Astrocyte (in vitro differentiated cells and primary cell): ENCODE measurements at regions not wholly inside any gene's neighbourhood (a gene's known extent, or its start where the extent isn't known, plus 50 kb on each side); places are given as distances from the start of the nearest gene placed in this dataset.

Source experiments
- DNase-seq: peaks from one replicate; pipeline ENCODE4 v3.0.0-alpha.2; 2010; ENCODE audit warnings: low read depth
- FAIRE-seq: peaks from 2 replicates; lab custom pipeline; 2011; peaks lifted over from hg19 to GRCh38; lab: Jason Lieb, UNC
- H2AFZ ChIP-seq: 2 replicates; pipeline ENCODE4 v1.6.0; 2012; ENCODE audit warnings: low read depth, low read length, inconsistent platforms
- H3K27ac ChIP-seq: 2 replicates; pipeline ENCODE4 v1.5.1; 2011; ENCODE audit warnings: low read depth, low read length, inconsistent platforms
- H3K27me3 ChIP-seq: 2 replicates; pipeline ENCODE4 v1.6.0; 2011; ENCODE audit warnings: low read length, inconsistent platforms; ENCODE audit not compliant: insufficient read depth
- H3K36me3 ChIP-seq: 2 replicates; pipeline ENCODE4 v1.5.1; 2011; ENCODE audit warnings: low read length, inconsistent platforms; ENCODE audit not compliant: insufficient read depth
- H3K4me1 ChIP-seq: 2 replicates; pipeline ENCODE4 v1.5.1; 2011; ENCODE audit warnings: low read length, inconsistent platforms; ENCODE audit not compliant: insufficient read depth
- H3K4me2 ChIP-seq: 2 replicates; pipeline ENCODE4 v1.6.0; 2012; ENCODE audit warnings: low read length, inconsistent platforms
- H3K4me3 ChIP-seq: 2 replicates; pipeline ENCODE4 v1.5.1; 2011; ENCODE audit warnings: low read depth, mild to moderate bottlenecking, low read length, inconsistent platforms; ENCODE audit not compliant: insufficient read depth
- H3K79me2 ChIP-seq: 2 replicates; pipeline ENCODE4 v1.6.0; 2012; ENCODE audit warnings: mild to moderate bottlenecking, low read length, inconsistent platforms; ENCODE audit not compliant: insufficient read depth
- H3K9ac ChIP-seq: 2 replicates; pipeline ENCODE4 v1.6.0; 2012; ENCODE audit warnings: mild to moderate bottlenecking, low read length, inconsistent platforms
- H3K9me3 ChIP-seq: 2 replicates; pipeline ENCODE4 v1.5.1; 2012; ENCODE audit warnings: low read depth, mild to moderate bottlenecking, low read length, inconsistent platforms; ENCODE audit not compliant: insufficient read depth
- H4K20me1 ChIP-seq: 2 replicates; pipeline ENCODE4 v1.6.0; 2012; ENCODE audit warnings: low read length, inconsistent platforms; ENCODE audit not compliant: insufficient read depth
- H3K27ac Mint-ChIP-seq: one replicate; pipeline ENCODE4 v1.8.0; 2021; ENCODE audit warnings: mild to moderate bottlenecking, mixed read lengths; ENCODE audit not compliant: unreplicated experiment
- H3K27me3 Mint-ChIP-seq: one replicate; pipeline ENCODE4 v1.8.0; 2021; ENCODE audit warnings: low read depth, mixed read lengths; ENCODE audit not compliant: unreplicated experiment
- H3K36me3 Mint-ChIP-seq: one replicate; pipeline ENCODE4 v1.8.0; 2021; ENCODE audit warnings: low read depth, mixed read lengths; ENCODE audit not compliant: unreplicated experiment
- H3K4me1 Mint-ChIP-seq: one replicate; pipeline ENCODE4 v1.8.0; 2021; ENCODE audit warnings: low read depth, mixed read lengths; ENCODE audit not compliant: unreplicated experiment
- H3K4me3 Mint-ChIP-seq: one replicate; pipeline ENCODE4 v1.8.0; 2021; ENCODE audit warnings: mild to moderate bottlenecking, moderate library complexity, mixed read lengths; ENCODE audit not compliant: unreplicated experiment
- H3K9me3 Mint-ChIP-seq: one replicate; pipeline ENCODE4 v1.8.0; 2021; ENCODE audit warnings: mild to moderate bottlenecking, mixed read lengths; ENCODE audit not compliant: unreplicated experiment
- EZH2 ChIP-seq: IDR thresholded peaks from 2 replicates; pipeline ENCODE4 v1.6.1; 2012; ENCODE audit warnings: mild to moderate bottlenecking, low read length, inconsistent platforms; ENCODE audit not compliant: insufficient read depth
- TF ChIP-seq, protein P1 (sequence below): IDR thresholded peaks from 2 replicates; pipeline ENCODE4 v1.5.1; 2011; ENCODE audit warnings: low read depth, mild to moderate bottlenecking, inconsistent platforms, low read length, moderate library complexity; ENCODE audit not compliant: insufficient read depth

DNA sequence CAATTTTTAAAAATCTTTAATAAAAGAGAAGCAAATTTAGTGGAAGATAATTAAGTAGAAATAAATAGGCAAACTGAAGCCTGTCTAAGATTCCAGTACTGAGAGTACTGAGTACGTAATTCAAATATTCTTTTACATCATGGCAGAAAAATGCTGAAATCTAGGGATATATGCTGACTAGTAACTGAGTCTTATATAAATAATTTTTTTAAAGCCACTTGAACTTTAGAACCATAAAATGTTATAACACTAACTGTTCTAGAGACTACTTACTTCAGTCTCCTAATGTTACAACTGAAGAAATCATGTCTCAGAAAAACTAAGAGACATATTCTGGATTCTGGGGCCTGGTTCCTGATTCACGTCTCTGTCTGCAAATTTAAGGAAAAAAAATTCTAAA lies 230.6 kb upstream of the PLEKHG7 start:
- Histone ChIP-seq H3K9ac (no peak overlapping the region), H3K36me3 (no peaks in the 10 kb centered on the region), H3K27me3 (no peaks in the 10 kb centered on the region), H3K4me3 (no peak overlapping the region), H3K4me2 (no peak overlapping the region), H4K20me1 (no peaks in the 10 kb centered on the region), H2AFZ (no peak overlapping the region), H3K9me3 (no peaks in the 10 kb centered on the region), H3K79me2 (no peaks in the 10 kb centered on the region), H3K27ac (no peak overlapping the region), H3K4me1 (peaks cover 11% of the 10 kb centered on the region)
- DNase-seq = peak; percentile 45
- Mint-ChIP-seq H3K27ac (no peak overlapping the region), H3K9me3 (peaks cover 2% of the 10 kb centered on the region), H3K36me3 (no peaks in the 10 kb centered on the region), H3K4me1 (peaks cover 26% of the 10 kb centered on the region), H3K27me3 (no peaks in the 10 kb centered on the region), H3K4me3 (no peak overlapping the region)
- TF ChIP-seq, protein P1, sequence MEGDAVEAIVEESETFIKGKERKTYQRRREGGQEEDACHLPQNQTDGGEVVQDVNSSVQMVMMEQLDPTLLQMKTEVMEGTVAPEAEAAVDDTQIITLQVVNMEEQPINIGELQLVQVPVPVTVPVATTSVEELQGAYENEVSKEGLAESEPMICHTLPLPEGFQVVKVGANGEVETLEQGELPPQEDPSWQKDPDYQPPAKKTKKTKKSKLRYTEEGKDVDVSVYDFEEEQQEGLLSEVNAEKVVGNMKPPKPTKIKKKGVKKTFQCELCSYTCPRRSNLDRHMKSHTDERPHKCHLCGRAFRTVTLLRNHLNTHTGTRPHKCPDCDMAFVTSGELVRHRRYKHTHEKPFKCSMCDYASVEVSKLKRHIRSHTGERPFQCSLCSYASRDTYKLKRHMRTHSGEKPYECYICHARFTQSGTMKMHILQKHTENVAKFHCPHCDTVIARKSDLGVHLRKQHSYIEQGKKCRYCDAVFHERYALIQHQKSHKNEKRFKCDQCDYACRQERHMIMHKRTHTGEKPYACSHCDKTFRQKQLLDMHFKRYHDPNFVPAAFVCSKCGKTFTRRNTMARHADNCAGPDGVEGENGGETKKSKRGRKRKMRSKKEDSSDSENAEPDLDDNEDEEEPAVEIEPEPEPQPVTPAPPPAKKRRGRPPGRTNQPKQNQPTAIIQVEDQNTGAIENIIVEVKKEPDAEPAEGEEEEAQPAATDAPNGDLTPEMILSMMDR = no peak
- no peak for TF ChIP-seq EZH2
- no peak for FAIRE-seq

DNA sequence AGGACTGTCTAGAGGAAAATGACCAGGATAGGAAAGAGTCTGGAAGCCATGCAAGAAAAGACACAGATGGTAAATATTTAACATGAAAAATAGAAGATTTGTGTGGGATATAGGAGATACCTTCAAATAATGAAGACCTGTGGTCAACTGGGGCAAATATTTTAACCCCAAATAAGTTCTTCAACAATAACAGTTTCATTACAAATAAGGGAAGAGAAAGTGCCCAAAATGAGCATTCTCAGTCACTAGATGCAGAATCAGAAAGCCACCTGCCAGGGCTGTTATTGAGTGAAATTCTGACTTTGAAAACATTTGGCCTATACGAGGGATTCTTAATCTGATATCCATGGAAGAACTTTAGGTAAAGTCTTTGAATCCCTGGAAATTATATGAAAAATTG lies 231.2 kb upstream of the PLEKHG7 start:
- no peak for DNase-seq
- no peak for FAIRE-seq
- Histone ChIP-seq H4K20me1 (no peaks in the 10 kb centered on the region), H2AFZ (no peak overlapping the region), H3K36me3 (no peaks in the 10 kb centered on the region), H3K4me3 (no peak overlapping the region), H3K79me2 (no peaks in the 10 kb centered on the region), H3K4me1 (peaks cover 13% of the 10 kb centered on the region), H3K9ac (no peak overlapping the region), H3K27me3 (no peaks in the 10 kb centered on the region), H3K9me3 (no peaks in the 10 kb centered on the region), H3K4me2 (no peak overlapping the region), H3K27ac (no peak overlapping the region)
- peaks cover 2% of the 10 kb centered on the region for H3K9me3 Mint-ChIP-seq
- no peak overlapping the region for H3K4me3 Mint-ChIP-seq
- no peak overlapping the region for H3K27ac Mint-ChIP-seq
- no peaks in the 10 kb centered on the region for H3K36me3 Mint-ChIP-seq
- H3K4me1 Mint-ChIP-seq = peaks cover 31% of the 10 kb centered on the region
- TF ChIP-seq EZH2 = no peak
- TF ChIP-seq, protein P1 = no peak
- H3K27me3 Mint-ChIP-seq = no peaks in the 10 kb centered on the region

DNA sequence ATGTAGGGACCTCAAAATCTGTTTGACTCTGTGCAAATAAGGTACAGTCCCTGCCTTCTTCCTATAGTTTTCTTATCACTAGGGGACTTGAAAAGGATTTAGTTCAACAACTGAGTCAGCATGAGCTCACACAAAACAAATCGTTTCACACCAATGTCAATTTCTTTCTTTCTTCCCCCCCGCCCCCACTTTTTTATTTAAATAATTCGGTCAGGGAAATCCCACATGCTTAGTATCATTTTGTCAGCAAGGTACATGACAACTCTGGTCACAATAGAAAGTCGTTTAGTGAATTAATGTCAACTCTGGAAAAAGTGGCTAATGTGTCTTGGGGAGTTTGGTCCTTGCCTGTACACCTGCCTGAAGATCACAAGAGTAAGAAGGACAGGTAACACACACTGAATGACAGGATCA lies 232.2 kb upstream of the PLEKHG7 start:
- H3K4me1 Mint-ChIP-seq = peaks cover 37% of the 10 kb centered on the region
- no peaks in the 10 kb centered on the region for H3K27me3 Mint-ChIP-seq
- H3K9me3 Mint-ChIP-seq = no peaks in the 10 kb centered on the region
- H3K27ac Mint-ChIP-seq = no peak overlapping the region
- FAIRE-seq (no peak), DNase-seq (no peak)
- Histone ChIP-seq H3K4me1 (peaks cover 17% of the 10 kb centered on the region), H3K27me3 (no peaks in the 10 kb centered on the region), H3K9ac (no peak overlapping the region), H3K36me3 (no peaks in the 10 kb centered on the region), H4K20me1 (no peaks in the 10 kb centered on the region), H3K4me3 (no peak overlapping the region), H3K9me3 (no peaks in the 10 kb centered on the region), H3K4me2 (peak overlapping the region; percentile 35), H3K79me2 (no peaks in the 10 kb centered on the region), H2AFZ (no peak overlapping the region), H3K27ac (no peak overlapping the region)
- H3K4me3 Mint-ChIP-seq = no peak overlapping the region
- no peak for TF ChIP-seq EZH2
- TF ChIP-seq, protein P1 = no peak
- H3K36me3 Mint-ChIP-seq = no peaks in the 10 kb centered on the region
